NCI-H345 treated with DMSO at 0.1 percent for 48 hours (cell line): ENCODE measurements at regions not wholly inside any gene's neighbourhood (a gene's known extent, or its start where the extent isn't known, plus 50 kb on each side); places are given as distances from the start of the nearest gene placed in this dataset.

Source experiments
- DNase-seq: peaks from one replicate; lab custom pipeline; 2025; ENCODE audit not compliant: unreplicated experiment; lab: John Stamatoyannopoulos, UW

- DNase-seq, result no peak
Measured at GRCh38 chr14:38850664-38851063, 252.4 kb downstream of the SEC23A start.

GRCh38 chr14:38848243-38848935 is 254.6 kb downstream of the SEC23A start:
- no peak for DNase-seq

DNA sequence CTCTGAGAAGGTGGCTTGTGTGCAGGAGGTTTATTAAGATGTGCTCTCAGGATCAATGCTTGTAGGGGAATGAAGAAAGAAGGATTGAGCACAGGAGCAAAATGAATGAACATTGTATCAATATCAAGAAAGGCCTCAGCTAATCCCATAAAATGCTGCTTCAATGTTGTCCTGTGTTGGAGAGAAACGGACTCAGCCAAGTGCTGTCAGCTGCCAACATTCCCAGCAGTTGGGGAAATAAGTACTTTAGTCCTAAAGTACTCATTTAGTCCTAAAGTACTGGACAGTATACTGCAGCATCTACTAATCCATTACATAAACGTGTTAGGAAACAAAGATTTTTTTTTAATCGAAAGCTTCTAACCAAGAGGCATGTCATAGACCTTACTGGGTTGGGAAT is 255.9 kb downstream of the SEC23A start:
- DNase-seq, result no peak

GRCh38 chr14:38839694-38840365 is 263.2 kb downstream of the SEC23A start:
- no peak for DNase-seq

GRCh38 chr14:38838979-38839323 is 264.1 kb downstream of the SEC23A start:
- DNase-seq, result no peak

DNA sequence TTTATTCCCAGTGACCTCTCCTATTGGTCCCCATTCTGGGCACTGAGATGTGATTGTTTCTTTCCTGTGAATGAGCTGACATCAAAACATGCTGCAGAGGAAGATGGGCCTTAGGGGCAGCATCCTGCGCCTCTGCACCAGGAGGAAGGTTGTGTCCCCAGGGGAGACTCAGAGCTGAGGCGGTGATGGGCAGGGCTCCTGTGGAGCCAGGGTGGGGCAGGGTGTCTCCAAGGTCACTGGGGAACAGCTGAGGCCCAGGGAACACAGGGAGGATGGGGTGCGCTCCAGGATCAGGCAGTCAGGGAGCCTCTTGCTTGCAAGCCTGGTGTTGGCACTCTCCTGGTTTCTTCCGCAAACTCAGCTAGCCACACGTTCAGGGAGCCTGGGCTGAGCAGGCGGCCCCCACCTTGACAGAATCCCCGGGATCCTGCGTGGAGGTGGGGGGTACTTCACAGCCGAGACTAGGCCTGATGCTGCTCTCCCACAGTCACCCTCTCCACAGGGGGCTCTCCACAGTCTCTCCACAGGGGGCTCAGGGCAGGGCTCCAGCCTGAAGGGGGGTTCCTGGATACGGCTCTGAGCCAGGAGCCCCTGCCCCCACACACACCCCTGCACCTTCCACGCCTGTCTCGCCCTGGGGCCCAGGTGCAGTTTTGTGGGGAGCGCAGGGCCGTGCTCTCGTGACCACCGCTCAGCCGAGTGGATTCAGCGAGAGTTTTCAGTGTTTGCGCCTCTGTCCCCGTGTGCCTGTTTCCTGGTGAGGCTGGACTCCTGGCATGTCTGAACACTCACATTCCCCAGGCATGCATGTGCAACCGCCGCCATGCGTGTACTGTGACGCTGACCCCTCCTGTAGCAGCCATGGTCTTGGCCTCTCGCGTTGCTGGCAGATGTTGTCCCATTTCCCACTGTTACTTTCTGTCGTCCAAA is 264.7 kb downstream of the SEC23A start:
- DNase-seq, result no peak

GRCh38 chr14:38837343-38838048 is 265.5 kb downstream of the SEC23A start:
- DNase-seq, result no peak

GRCh38 chr14:38836539-38836938 is 266.5 kb downstream of the SEC23A start:
- no peak for DNase-seq

GRCh38 chr14:38835874-38836273 is 267.2 kb downstream of the SEC23A start:
- DNase-seq, result no peak

- DNase-seq, result no peak
Measured at GRCh38 chr14:38828183-38828827, 274.7 kb downstream of the SEC23A start.

DNA sequence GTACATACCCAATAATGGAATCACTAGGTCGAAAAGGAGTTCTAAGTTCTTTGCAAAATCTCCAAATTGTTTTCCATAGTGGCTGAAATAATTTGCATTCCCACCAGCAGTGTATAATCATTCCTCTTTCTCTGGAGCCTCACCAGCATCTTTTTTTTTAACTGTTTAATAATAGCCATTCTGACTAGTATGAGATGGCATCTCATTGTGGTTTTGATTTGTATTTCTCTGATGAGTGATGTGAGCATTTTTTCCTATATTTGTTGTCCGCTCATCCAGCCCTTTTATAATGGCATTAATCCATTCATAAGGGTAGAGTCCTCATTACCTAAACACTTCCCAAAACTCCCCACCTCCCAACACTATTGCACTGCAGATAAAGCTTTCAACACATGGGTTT is 278.3 kb downstream of the SEC23A start:
- no peak for DNase-seq

GRCh38 chr14:38818555-38818954 is 284.5 kb downstream of the SEC23A start:
- DNase-seq, result no peak

DNA sequence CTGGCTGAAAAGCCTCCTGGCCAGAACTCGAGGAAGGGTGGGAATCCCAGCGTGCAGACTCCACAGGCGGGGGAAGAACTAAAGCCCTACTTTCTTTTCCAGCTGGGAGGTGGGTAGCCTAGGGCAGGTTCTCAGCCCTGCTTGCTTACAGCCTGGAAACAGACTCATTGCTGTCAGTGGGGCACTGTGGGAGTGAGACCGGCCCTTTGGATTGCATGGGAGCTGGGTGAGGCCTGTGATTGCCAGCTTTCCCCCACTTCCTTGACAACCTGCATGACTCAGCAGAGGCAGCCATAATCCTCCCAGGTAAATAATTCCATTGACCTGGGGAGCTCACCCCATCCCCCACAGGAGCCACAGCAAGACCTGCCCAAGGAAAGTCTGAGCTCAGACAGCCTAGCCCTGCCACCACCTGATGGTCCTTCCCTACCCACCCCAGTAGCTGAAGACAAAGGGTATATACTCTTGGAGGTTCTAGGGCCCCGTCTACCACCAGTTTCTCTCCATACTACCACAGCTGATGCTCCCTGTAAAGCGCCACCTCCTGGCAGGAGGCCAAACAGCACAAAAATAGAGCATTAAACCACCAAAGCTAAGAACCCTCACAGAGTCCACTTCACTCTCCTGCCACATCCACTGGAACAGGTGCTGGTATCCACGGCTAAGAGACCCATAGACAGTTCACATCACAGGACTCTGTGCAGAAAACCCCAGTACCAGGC is 294.1 kb downstream of the SEC23A start:
- DNase-seq, result no peak

DNA sequence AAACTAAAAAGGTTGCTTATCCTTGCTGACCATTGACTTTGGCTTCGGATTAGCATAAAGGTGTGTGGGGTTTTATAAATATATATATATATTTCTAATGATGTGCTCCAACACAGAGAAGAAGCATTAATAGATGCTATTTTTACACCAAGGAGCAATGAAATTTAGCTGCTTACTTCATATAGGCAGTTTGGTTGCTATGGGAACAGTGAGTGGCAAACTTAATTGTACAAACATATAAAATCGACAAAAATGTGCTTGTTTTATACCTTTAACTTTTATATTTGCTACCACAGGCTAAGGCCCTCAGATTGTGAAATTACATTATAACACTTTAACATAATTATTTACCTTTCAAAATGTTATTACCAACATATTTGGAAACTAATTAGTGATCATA is 303.4 kb downstream of the SEC23A start:
- DNase-seq, result no peak

- no peak for DNase-seq
Measured at GRCh38 chr14:38794677-38795076, 308.4 kb downstream of the SEC23A start.

DNA sequence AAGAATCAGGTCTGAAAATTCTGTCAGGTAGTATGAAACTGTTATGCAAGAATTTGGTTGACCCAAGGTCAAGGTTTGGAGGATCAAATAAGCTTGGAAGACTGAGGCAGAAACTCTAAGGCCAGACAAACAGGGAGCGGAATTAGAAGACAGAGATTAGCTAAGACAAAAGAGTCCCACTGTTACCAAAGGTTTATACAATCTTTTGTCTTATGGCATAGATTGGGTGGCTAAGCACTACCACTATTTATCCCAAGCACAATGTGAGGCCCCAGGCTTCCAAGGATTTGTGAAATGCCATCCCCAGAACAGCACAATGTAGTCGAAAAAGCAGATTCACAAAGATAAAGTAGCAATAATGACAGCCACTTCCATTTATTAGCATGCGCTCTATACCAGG is 311.2 kb downstream of the SEC23A start:
- no peak for DNase-seq

DNA sequence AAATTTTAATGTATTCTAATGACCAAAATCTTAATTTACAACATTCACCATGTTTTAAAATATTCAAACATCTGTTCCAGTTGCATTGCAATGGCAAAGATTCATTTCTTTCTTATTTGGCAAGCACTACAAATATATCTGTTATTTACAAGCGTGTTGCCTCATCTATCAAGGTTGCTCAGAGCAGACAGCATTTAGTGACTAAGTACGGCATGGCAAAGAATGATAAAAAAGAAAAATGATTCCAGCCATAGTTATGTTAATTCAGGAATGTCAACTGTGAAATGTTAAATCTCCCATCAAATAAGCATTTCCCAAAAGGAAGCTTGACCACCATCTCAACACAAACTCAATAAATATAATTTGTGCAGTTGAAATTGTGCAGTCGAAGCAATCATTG is 312.1 kb downstream of the SEC23A start:
- no peak for DNase-seq

DNA sequence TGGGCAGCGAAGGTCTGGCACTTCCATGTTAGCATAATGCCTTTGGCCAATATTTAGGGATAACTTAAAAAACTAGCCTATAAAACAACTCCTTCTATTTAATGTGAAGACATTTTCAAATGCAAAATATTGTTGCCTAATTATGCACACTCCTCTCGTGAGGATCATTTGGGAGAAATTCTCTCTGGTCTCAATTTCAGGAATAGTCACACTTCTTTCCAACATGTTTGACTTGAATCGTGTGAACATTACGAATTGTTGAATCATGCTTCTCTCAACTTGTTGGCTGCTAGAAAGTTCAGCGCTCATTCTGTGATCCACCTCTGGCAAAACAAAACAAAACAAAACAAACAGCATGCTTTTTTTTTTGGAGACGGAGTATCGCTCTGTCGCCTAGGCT is 313.2 kb downstream of the SEC23A start:
- no peak for DNase-seq

DNA sequence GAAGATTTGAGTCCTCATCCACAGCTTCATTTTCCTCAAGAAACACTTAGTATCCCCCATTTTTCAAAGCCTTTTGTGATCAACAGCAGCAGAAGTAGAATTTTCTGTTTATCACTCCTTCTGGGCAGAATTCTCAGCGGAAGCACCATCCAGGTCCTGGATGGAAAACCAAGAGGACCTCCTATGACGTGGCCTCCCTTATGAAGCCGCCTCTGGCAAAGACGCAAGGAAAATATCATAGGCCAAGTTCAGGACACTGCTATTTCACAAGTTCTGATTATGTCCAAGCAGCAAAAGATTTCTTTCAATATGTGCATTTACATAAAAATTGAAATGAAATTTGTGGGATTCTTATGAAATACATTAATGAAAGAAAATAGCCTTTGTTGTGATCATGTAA is 315.0 kb downstream of the SEC23A start:
- no peak for DNase-seq

DNA sequence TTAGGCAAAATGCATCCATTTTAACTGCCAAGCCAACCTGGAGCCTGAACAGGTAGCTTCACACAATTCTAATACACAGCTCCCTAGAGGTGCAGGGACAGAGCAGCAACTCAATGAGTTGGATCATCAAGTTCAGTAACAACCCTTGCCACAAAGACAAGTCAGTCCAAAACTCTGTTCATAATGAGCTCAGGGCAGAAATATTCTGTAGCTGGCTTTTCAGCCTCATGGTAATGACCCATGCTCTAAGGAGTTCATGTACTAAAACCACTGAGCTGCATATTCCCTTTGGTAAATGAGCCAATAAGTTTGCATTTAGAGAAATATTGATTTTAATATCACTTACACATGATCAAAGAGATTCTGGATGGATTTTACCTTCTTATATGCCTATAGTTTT is 316.1 kb downstream of the SEC23A start:
- DNase-seq, result no peak
